HAP-1 (cell line): ENCODE measurements at regions not wholly inside any gene's neighbourhood (a gene's known extent, or its start where the extent isn't known, plus 50 kb on each side); places are given as distances from the start of the nearest gene placed in this dataset.
"Not testable (repeated sequence)": the region's sequence is repeated elsewhere in the genome, so short reads cannot be mapped to it uniquely, and the experiment has no call there.

Source experiments
- DNase-seq, 2 experiments: peaks; one replicate each; pipeline ENCODE4 v3.0.0-alpha.2; 2016 to 2020; ENCODE audit warnings: low spot score in 2 of 2
- H3K27me3 ChIP-seq: fragments of 250-450 bp; sonication (Bioruptor Pico); 2 replicates; pipeline ENCODE4 v1.5.1; 2020; ENCODE audit warnings: low read depth, mild to moderate bottlenecking, moderate library complexity
- H3K36me3 ChIP-seq: fragments of 250-450 bp; sonication (Bioruptor Pico); replicated peaks from 2 replicates; pipeline ENCODE4 v1.5.1; 2020; ENCODE audit warnings: mild to moderate bottlenecking
- H3K4me1 ChIP-seq: fragments of 250-450 bp; sonication (Bioruptor Pico); 2 replicates; pipeline ENCODE4 v1.5.1; 2020; ENCODE audit warnings: mild to moderate bottlenecking
- H3K4me3 ChIP-seq: fragments of 250-450 bp; sonication (Bioruptor Pico); 2 replicates; pipeline ENCODE4 v1.5.1; 2020; ENCODE audit warnings: mild to moderate bottlenecking, moderate library complexity
- H3K9me3 ChIP-seq: fragments of 250-450 bp; sonication (Bioruptor Pico); 2 replicates; pipeline ENCODE4 v1.5.1; 2020; ENCODE audit warnings: mild to moderate bottlenecking, moderate library complexity
- in situ Hi-C: fragments of 300-500 bp; cut with MboI; formaldehyde crosslinking; loops from 3 replicates; pipeline ENCODE4 v1.14.3; 2020; ENCODE audit warnings: low sequenced_read_pairs, inconsistent platforms, mixed read lengths

DNA sequence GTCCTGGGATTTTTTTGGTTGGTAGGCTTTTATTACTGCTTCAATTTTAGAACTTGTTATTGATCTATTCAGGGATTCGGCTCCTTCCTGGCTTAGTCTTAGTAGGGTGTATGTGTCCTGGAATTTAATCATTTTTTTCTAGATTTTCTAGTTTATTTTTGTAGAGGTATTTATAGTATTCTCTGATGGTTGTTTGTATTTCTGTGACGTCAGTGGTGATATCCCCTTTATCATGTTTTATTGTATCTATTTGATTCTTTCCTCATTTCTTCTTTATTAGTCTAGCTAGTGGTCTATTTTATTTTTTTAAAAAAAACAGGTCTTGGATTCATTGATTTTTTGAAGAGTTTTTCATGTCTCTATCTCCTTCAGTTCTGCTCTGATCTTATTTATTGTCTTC, 193.3 kb upstream of the MAP2 start:
- no peaks in the 10 kb centered on the region for H3K36me3 ChIP-seq
- DNase-seq: no peak
- no peaks in the 10 kb centered on the region for H3K9me3 ChIP-seq
- in situ Hi-C loops: no loop called here
- H3K27me3 ChIP-seq: no peaks in the 10 kb centered on the region
- no peak overlapping the region for H3K4me3 ChIP-seq
- no peaks in the 10 kb centered on the region for H3K4me1 ChIP-seq

DNA sequence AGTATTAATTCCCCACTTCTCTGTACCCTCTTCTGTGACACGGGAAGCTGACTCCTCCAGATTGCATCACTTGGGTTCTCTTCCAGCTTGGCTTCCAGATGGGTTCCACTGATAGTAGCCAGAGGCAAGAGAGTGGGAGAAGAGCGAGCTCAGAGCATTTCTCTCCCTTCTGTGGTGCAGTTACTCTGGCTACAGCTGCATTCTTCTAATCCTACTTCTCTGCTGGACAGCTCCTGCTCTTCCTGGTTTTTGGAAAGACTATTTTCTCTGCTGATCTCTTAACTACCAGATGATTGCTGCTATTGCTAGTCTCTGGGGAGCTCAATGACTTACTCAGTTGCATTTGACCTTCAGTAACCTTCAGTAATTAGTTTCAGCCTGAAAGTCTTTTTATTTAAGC, 187.5 kb upstream of the MAP2 start:
- H3K9me3 ChIP-seq: no peaks in the 10 kb centered on the region
- H3K4me1 ChIP-seq: no peaks in the 10 kb centered on the region
- H3K36me3 ChIP-seq: no peaks in the 10 kb centered on the region
- no peak for DNase-seq
- in situ Hi-C loops: no loop called here
- no peaks in the 10 kb centered on the region; the same call in 1 of the 2 replicates for H3K27me3 ChIP-seq
- no peak overlapping the region for H3K4me3 ChIP-seq

DNA sequence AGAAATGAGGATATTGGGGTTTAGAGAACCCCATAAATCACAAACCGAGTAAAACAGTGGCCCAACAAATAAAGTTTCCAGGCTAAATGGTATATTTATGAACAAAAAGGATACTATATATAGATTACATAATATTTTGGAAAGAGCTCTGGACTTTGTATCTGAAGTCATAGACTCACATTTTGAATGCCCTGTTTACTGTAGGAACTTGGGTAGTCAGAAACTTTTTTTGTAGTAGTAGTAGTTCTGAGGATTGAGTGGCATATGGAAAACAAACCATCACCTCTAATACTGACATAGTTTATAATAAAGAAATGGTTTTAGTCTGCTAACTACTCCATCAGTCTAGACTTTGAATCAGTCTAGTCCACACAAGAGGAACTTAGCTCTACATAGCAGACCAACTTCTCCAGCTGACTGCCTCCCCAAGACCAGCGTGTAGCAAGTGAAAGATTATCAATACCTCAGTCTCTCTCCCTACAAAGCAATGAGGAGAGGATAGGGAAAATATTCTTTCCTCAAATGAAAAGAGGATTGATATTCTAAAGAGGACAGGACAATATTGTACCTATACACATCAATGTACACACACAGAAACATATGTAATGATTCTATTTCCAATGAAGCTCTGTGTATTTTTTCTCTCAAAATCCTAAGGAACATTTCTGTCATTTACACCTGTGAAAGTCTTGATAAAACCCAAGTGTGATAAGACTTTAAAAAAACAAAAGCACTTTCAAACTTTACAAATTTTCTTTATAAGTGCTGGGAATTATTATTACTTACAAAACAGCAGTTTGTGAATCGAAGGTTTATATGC, 184.9 kb upstream of the MAP2 start:
- no peaks in the 10 kb centered on the region for H3K4me1 ChIP-seq
- DNase-seq: no peak
- no peaks in the 10 kb centered on the region; the same call in 1 of the 2 replicates for H3K27me3 ChIP-seq
- no peaks in the 10 kb centered on the region for H3K36me3 ChIP-seq
- in situ Hi-C loops: no loop called here
- H3K9me3 ChIP-seq: no peaks in the 10 kb centered on the region
- no peak overlapping the region for H3K4me3 ChIP-seq

DNA sequence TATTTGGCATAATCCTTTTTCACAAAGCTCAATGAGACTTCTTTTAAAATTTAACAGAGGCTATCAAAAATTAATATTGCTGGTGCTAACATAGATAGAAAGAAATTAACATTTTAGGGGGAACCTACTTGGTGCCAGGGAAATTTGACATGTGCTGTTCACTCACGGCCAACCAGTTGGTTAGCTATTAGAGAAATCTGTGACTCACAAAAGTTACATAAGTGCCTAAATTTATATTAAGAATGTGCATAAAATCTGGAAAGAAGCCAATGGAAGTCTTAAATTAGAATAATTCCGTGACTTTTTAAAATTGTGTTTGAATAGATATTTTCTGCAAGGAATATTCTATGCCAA, 184.3 kb upstream of the MAP2 start:
- DNase-seq: no peak
- H3K36me3 ChIP-seq: no peaks in the 10 kb centered on the region
- H3K27me3 ChIP-seq: no peaks in the 10 kb centered on the region; the same call in 1 of the 2 replicates
- H3K4me3 ChIP-seq: no peak overlapping the region
- H3K9me3 ChIP-seq: no peaks in the 10 kb centered on the region
- in situ Hi-C loops: no loop called here
- no peaks in the 10 kb centered on the region for H3K4me1 ChIP-seq

DNA sequence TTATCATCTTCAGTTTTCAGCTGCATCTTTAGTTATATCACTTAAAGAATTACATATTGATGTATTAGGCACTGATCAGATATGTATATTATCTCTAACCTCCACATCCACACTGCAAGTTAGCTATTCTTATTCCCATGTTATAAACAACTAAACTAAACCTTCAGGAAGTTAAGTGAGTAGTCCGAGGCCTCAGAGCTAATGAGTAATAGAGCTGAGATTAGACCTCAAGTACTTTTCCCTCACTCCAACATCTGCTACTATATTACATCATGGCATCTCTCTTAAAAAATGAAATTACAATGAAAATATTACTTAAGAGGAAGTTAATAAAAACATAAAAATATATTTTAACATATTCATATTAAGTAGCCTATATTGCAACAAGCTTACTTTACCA, 183.6 kb upstream of the MAP2 start:
- in situ Hi-C loops: no loop called here
- H3K4me1 ChIP-seq: no peaks in the 10 kb centered on the region
- no peak for DNase-seq

DNA sequence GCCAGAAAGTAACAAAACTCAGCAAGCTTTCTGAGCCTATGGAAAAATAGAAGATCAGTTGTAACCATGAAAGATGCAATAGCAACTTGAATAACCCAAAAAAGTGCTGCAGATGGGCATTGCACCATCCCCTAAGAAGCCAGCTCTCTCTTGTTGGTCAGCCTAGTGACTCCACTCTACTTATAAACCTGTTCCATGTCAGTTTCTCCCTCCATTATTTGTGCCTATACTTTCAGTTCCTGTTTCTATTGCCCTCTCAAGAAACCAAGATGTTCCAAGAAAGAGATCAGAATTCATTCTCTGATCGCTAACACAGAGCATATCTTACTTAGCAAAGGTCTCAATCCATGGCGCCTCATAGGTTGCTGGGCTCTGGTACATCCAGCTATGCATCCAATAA, 170.3 kb upstream of the MAP2 start:
- no peaks in the 10 kb centered on the region for H3K36me3 ChIP-seq
- H3K27me3 ChIP-seq: no peaks in the 10 kb centered on the region
- H3K4me1 ChIP-seq: no peaks in the 10 kb centered on the region
- H3K4me3 ChIP-seq: no peak overlapping the region
- in situ Hi-C loops: no loop called here
- DNase-seq: no peak
- H3K9me3 ChIP-seq: no peaks in the 10 kb centered on the region; the same call in 1 of the 2 replicates

More for the DNA sequence above, 183.6 kb upstream of the MAP2 start:
- Histone ChIP-seq H3K9me3 (no peaks in the 10 kb centered on the region), H3K36me3 (no peaks in the 10 kb centered on the region), H3K27me3 (no peaks in the 10 kb centered on the region; the same call in 1 of the 2 replicates), H3K4me3 (no peak overlapping the region)

DNA sequence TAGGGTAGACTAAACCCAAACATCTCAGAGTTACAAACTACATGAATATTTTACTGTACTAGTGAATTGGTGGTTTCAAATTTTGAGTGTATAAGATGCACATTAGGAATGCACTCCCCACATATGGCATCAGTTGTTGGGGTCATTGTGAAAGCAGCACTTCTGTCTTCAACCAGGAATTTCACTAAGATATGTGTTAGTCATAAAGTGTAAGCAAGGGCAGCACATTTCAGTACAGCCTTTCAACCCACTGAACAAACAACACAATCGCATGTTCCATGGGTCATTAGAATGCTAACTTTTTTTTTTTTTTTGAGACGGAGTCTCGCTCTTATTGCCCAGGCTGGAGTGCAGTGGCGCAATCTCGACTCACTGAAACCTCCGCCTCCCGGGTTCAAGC, 164.1 kb upstream of the MAP2 start:
- in situ Hi-C loops: no loop called here
- no peaks in the 10 kb centered on the region for H3K9me3 ChIP-seq
- no peaks in the 10 kb centered on the region for H3K27me3 ChIP-seq
- no peak overlapping the region for H3K4me3 ChIP-seq
- H3K4me1 ChIP-seq: no peaks in the 10 kb centered on the region
- no peak for DNase-seq
- H3K36me3 ChIP-seq: no peaks in the 10 kb centered on the region

DNA sequence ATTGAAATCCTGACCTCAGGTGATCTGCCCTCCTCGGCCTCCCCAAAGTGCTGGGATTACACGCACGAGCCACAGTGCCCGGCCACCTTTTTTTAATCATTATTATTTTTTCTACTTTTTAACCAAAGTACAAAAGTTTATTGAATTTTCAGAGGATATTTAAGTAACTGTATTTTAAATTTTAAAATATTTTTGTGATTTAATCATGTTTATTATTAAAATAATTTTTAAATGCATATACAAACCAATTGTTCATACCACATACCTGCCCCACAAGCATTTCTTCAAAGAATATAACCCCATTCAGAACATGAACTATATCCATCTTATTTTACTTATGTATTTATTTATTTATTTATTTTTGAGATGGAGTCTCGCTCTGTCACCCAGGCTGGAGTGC, 163.6 kb upstream of the MAP2 start:
- Histone ChIP-seq H3K4me1 (no peaks in the 10 kb centered on the region), H3K36me3 (no peaks in the 10 kb centered on the region), H3K4me3 (no peak overlapping the region), H3K27me3 (no peaks in the 10 kb centered on the region), H3K9me3 (no peaks in the 10 kb centered on the region)
- in situ Hi-C loops: no loop called here
- DNase-seq: no peak

DNA sequence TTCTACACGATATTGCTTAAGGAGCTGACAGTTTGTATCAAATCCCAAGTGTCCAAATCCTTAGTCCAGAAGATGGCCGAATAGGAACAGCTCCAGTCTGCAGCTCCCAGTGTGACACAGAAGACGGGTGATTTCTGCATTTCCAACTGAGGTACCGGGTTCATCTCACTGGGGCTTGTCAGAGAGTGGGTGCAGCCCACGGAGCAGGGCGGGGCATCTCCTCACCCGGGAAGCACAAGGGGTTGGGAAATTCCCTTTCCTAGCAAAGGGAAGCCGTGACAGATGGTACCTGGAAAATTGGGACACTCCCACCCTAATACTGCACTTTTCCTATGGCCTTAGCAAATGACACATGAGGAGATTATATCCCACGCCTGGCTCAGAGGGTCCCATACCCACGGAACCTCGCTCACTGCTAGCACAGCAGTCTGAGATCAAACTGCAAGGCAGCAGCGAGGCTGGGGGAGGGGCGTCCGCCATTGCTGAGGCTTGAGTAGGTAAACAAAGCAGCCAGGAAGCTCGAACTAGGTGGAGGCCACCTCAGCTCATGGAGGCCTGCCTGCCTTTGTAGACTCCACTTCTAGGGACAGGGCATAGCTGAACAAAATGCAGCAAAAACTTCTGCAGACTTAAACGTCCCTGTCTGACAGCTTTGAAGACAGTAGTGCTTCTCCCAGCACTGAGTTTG, 162.3 kb upstream of the MAP2 start:
- DNase-seq, H3K9me3 ChIP-seq, H3K36me3 ChIP-seq, in situ Hi-C loops, H3K4me1 ChIP-seq, H3K4me3 ChIP-seq, H3K27me3 ChIP-seq: not testable (repeated sequence)

DNA sequence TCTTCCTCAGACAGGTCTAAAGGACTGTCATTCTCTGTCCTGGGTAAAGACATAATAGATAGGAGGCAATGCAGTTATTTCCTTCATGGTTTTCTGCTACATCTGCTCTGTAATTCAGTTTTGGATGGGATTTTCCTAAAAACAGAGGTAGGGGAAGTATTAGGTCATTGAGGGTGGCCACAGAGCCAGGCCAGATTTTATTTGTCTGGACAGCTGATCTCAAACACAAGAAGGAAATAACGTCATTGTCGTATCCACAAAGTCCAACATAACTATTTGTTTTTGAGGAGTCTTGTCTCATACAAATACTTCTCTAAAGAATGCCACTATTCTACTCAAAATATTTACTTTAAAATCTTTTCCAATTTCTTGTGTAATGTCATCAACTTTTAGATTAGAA, 154.8 kb upstream of the MAP2 start:
- Histone ChIP-seq H3K4me1 (no peaks in the 10 kb centered on the region), H3K4me3 (no peak overlapping the region), H3K9me3 (no peaks in the 10 kb centered on the region), H3K36me3 (no peaks in the 10 kb centered on the region), H3K27me3 (no peaks in the 10 kb centered on the region; the same call in 1 of the 2 replicates)
- in situ Hi-C loops: no loop called here
- DNase-seq: no peak

DNA sequence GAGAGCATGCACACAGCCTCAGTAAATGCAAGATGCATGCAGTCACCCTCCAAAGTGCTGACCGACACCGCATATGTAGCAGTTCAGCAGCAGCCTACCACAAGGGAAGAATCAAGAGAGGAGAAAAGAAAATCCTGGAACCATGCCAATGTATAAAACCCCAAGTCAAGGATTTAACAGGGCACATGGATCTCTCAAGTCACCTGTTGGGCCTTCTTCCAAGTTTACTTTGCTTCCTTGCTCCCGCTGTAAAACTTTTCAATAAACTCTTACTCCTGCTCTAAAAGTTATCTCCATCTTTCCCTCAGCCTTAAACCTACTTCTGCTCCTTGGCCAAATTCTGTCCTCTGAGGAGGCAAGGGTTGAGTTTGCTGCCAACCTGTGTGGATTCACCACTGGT, 147.8 kb upstream of the MAP2 start:
- Histone ChIP-seq H3K9me3 (no peaks in the 10 kb centered on the region), H3K27me3 (no peaks in the 10 kb centered on the region; the same call in 1 of the 2 replicates), H3K36me3 (no peaks in the 10 kb centered on the region), H3K4me3 (no peak overlapping the region), H3K4me1 (no peaks in the 10 kb centered on the region)
- in situ Hi-C loops: no loop called here
- DNase-seq: no peak

DNA sequence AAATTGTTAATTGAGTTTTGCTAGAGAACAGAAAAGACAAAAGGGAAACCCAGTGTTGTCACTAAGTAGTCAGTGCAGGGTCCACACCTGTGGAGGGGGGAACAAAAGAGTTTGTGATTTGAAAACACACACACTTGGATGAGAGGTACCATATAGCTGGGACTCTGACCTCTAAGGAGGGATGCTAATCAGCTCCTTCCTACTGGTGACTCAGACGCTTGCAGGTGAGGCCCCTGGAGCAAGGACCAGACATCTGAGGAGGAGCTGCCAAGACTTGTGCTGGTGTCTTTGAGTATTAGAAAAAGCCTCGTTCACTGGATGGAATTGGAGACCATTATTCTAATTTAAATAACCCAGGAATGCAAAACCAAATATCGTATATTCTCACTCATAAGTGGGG, 146.4 kb upstream of the MAP2 start:
- no peaks in the 10 kb centered on the region; the same call in 1 of the 2 replicates for H3K27me3 ChIP-seq
- DNase-seq: no peak
- H3K36me3 ChIP-seq: no peaks in the 10 kb centered on the region
- no peaks in the 10 kb centered on the region for H3K9me3 ChIP-seq
- in situ Hi-C loops: no loop called here
- H3K4me3 ChIP-seq: no peak overlapping the region
- H3K4me1 ChIP-seq: no peaks in the 10 kb centered on the region

DNA sequence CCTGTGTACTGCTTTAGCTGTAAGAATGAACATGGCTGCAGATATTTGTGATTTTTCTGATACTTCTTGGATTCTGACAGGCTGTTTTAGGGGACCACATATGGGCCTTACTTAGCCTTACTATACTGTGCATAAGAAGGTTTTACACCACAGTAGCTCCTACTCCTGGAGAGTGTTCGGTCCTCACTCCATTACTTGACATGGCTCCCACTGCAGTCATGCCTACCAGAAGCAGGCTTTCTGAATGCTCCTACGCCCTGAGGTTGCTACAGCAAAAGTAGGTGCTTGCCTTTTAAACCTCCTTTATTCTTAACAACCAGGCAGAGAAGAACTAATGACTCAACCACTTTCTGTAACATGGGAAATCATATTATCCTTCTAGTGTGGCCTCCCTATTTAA, 125.2 kb upstream of the MAP2 start:
- Histone ChIP-seq H3K4me1 (no peaks in the 10 kb centered on the region), H3K4me3 (no peak overlapping the region), H3K9me3 (no peaks in the 10 kb centered on the region), H3K36me3 (no peaks in the 10 kb centered on the region), H3K27me3 (no peaks in the 10 kb centered on the region; the same call in 1 of the 2 replicates)
- in situ Hi-C loops: no loop called here
- no peak for DNase-seq

DNA sequence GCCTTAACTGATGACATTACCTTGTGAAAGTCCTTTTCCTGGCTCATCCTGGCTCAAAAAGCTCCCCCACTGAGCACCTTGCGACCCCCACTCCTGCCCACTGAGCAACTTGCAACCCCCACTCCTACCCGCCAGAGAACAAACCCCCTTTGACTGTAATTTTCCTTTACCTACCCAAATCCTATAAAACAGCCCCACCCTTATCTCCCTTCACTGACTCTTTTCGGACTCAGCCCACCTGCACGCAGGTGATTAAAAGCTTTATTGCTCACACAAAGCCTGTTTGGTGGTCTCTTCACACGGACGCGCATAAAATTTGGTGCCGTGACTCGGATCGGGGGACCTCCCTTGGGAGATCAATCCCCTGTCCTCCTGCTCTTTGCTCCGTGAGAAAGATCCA, 124.4 kb upstream of the MAP2 start:
- DNase-seq, H3K4me3 ChIP-seq, H3K27me3 ChIP-seq, in situ Hi-C loops, H3K36me3 ChIP-seq, H3K4me1 ChIP-seq, H3K9me3 ChIP-seq: not testable (repeated sequence)
